HG03558 (cell line): ENCODE measurements at regions not wholly inside any gene's neighbourhood (a gene's known extent, or its start where the extent isn't known, plus 50 kb on each side); places are given as distances from the start of the nearest gene placed in this dataset.
A peak's percentile ranks its signal among the peaks of the same experiment; 100 is the strongest.

Source experiments
- ATAC-seq: cut with Tn5 transposase; IDR thresholded peaks from one replicate; pipeline ENCODE4 v1.9.1; 2021; ENCODE audit warnings: moderate number of reproducible peaks; ENCODE audit not compliant: unreplicated experiment; ENCODE audit errors: extremely low read depth

GRCh38 chr2:144333143-144333555 lies 186.8 kb downstream of the ZEB2 start:
- no peak for ATAC-seq

GRCh38 chr2:144332356-144333142 lies 187.4 kb downstream of the ZEB2 start:
- peak; percentile 87 for ATAC-seq

- ATAC-seq: peak; percentile 60
Observed at GRCh38 chr2:144331674-144332355, 188.1 kb downstream of the ZEB2 start.

GRCh38 chr2:144330951-144331673 lies 188.8 kb downstream of the ZEB2 start:
- ATAC-seq: no peak

GRCh38 chr2:144329472-144329871 lies 190.4 kb downstream of the ZEB2 start:
- ATAC-seq: no peak

GRCh38 chr2:144328938-144329337 lies 191.0 kb downstream of the ZEB2 start:
- no peak for ATAC-seq

GRCh38 chr2:144326825-144327224 lies 193.1 kb downstream of the ZEB2 start:
- ATAC-seq: no peak

- peak; percentile 69 for ATAC-seq
Observed at GRCh38 chr2:144325086-144325485, 194.8 kb downstream of the ZEB2 start.

GRCh38 chr2:144324446-144325045 lies 195.4 kb downstream of the ZEB2 start:
- no peak for ATAC-seq

GRCh38 chr2:144323946-144324345 lies 196.0 kb downstream of the ZEB2 start:
- ATAC-seq: no peak

- no peak for ATAC-seq
Observed at GRCh38 chr2:144322379-144322778, 197.5 kb downstream of the ZEB2 start.

GRCh38 chr2:144320491-144320890 lies 199.4 kb downstream of the ZEB2 start:
- ATAC-seq: no peak

- ATAC-seq: no peak
Observed at GRCh38 chr2:144317071-144317738, 202.7 kb downstream of the ZEB2 start.

- no peak for ATAC-seq
Observed at GRCh38 chr2:144310889-144311608, 208.9 kb downstream of the ZEB2 start.

- ATAC-seq: no peak
Observed at GRCh38 chr2:144310484-144310883, 209.4 kb downstream of the ZEB2 start.

- ATAC-seq: no peak
Observed at GRCh38 chr2:144307711-144308110, 212.2 kb downstream of the ZEB2 start.

GRCh38 chr2:144304202-144304601 lies 215.7 kb downstream of the ZEB2 start:
- no peak for ATAC-seq

- no peak for ATAC-seq
Observed at GRCh38 chr2:144300632-144301031, 219.3 kb downstream of the ZEB2 start.

GRCh38 chr2:144290276-144290675 lies 229.6 kb downstream of the ZEB2 start:
- ATAC-seq: no peak

GRCh38 chr2:144288438-144288837 lies 231.5 kb downstream of the ZEB2 start:
- no peak for ATAC-seq
